ENCODE measurements at regions not wholly inside any gene's neighbourhood (a gene's known extent, or its start where the extent isn't known, plus 50 kb on each side); places are given as distances from the start of the nearest gene placed in this dataset.

GRCh38 chr14:51479584-51480325 lies 172.0 kb upstream of the FRMD6 start:
- intact Hi-C loops (cut with DNase I), result no loop called here
- Histone ChIP-seq H3K4me3 (no peak overlapping the region), H3K9me3 (no peaks in the 10 kb centered on the region), H3K4me1 (peaks cover 4 to 14% (median 12%) of the 10 kb centered on the region in 4 donors), H3K36me3 (no peaks in the 10 kb centered on the region), H3K27ac (replicated peaks in 1 of 4) (no peak overlapping the region), H3K27me3 (no peaks in the 10 kb centered on the region)
- DNase-seq (ENCODE audit: extremely low spot score), result no peak
- WGBS, result 65% methylated on average over 2 of the region's 2 CpGs
- TF ChIP-seq CTCF (IDR thresholded peaks at IDR 0.05) (no peak), POLR2A (IDR thresholded peaks at IDR 0.05; ENCODE audit: low read depth) (no peak), POLR2AphosphoS5 (IDR thresholded peaks at IDR 0.05) (no peak), EP300 (IDR thresholded peaks at IDR 0.05) (no peak)

- intact Hi-C loops (cut with DNase I), result no loop called here
- WGBS, result 91% methylated on average over 4 of the region's 4 CpGs
- no peak for DNase-seq (ENCODE audit: extremely low spot score)
Measured at GRCh38 chr14:51481643-51482042, 170.1 kb upstream of the FRMD6 start.

DNA sequence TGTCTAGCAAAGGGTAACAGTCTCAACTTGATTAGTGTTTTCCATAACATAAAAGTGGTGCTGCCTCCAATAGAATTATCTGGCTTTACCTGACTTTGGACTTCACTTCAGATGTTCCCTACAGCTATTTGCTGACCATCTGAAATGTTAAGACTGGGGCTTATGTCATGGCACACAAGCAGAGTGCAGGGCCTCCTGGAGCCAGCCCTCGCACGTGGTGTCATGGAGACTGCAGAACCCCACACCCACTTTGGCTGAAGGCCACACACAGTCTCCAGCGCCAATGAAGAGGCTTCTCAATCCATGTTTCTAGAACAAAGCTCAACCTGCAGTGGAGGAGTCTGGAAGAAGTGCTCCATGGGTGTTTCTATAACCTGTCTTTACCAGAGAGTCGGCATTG lies 169.6 kb upstream of the FRMD6 start:
- 92% methylated on average over 4 of the region's 4 CpGs for WGBS
- Histone ChIP-seq H3K4me1 (peaks cover 4 to 14% (median 12%) of the 10 kb centered on the region in 4 donors), H3K36me3 (no peaks in the 10 kb centered on the region), H3K27me3 (no peaks in the 10 kb centered on the region), H3K4me3 (no peak overlapping the region), H3K9me3 (no peaks in the 10 kb centered on the region), H3K27ac (replicated peaks in 1 of 4) (no peak overlapping the region)
- no peak for DNase-seq (ENCODE audit: extremely low spot score)
- intact Hi-C loops (cut with DNase I), result no loop called here
- TF ChIP-seq POLR2AphosphoS5 (IDR thresholded peaks at IDR 0.05) (no peak), EP300 (IDR thresholded peaks at IDR 0.05) (no peak), POLR2A (IDR thresholded peaks at IDR 0.05; ENCODE audit: low read depth) (no peak), CTCF (IDR thresholded peaks at IDR 0.05) (no peak)

More at GRCh38 chr14:51481643-51482042, 170.1 kb upstream of the FRMD6 start:
- no peak overlapping the region for H3K4me3 ChIP-seq
- no peaks in the 10 kb centered on the region for H3K36me3 ChIP-seq
- peaks cover 4 to 14% (median 12%) of the 10 kb centered on the region in 4 donors for H3K4me1 ChIP-seq
- H3K9me3 ChIP-seq, result no peaks in the 10 kb centered on the region
- H3K27me3 ChIP-seq, result no peaks in the 10 kb centered on the region
- TF ChIP-seq EP300 (IDR thresholded peaks at IDR 0.05), result no peak
- no peak for TF ChIP-seq POLR2AphosphoS5 (IDR thresholded peaks at IDR 0.05)
- TF ChIP-seq CTCF (IDR thresholded peaks at IDR 0.05), result no peak
- no peak for TF ChIP-seq POLR2A (IDR thresholded peaks at IDR 0.05; ENCODE audit: low read depth)
- H3K27ac ChIP-seq (replicated peaks in 1 of 4), result no peak overlapping the region

DNA sequence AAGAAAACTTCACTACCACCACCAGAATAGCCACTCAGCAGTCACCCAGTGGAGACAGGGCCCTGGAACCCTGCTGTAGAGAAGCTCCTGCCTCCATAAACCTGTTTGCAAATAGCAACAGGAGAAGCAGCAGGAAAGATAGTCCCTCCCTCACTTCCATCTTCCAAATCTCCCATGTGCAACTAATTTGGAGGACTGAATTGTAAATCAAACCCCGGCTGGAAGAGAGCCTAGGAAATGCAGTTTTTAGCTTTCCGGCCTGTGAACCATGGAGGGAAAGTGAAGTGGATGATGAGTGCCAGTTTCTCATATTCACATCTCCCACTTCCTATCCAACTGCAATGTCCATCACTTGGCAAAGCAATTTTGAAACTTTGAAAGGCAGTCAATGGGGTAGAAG lies 167.2 kb upstream of the FRMD6 start:
- Histone ChIP-seq H3K36me3 (no peaks in the 10 kb centered on the region), H3K4me1 (peaks cover 2 to 10% (median 8%) of the 10 kb centered on the region in 4 donors), H3K27me3 (no peaks in the 10 kb centered on the region), H3K4me3 (no peak overlapping the region), H3K9me3 (no peaks in the 10 kb centered on the region), H3K27ac (replicated peaks in 1 of 4) (no peak overlapping the region)
- 79% methylated on average over 2 of the region's 2 CpGs for WGBS
- DNase-seq (ENCODE audit: extremely low spot score), result no peak
- intact Hi-C loops (cut with DNase I), result no loop called here
- TF ChIP-seq POLR2AphosphoS5 (IDR thresholded peaks at IDR 0.05) (no peak), EP300 (IDR thresholded peaks at IDR 0.05) (no peak), CTCF (IDR thresholded peaks at IDR 0.05) (no peak), POLR2A (IDR thresholded peaks at IDR 0.05; ENCODE audit: low read depth) (no peak)

GRCh38 chr14:51485733-51486132 lies 166.0 kb upstream of the FRMD6 start:
- H3K9me3 ChIP-seq, result no peaks in the 10 kb centered on the region
- H3K36me3 ChIP-seq, result no peaks in the 10 kb centered on the region
- H3K27me3 ChIP-seq, result no peaks in the 10 kb centered on the region
- intact Hi-C loops (cut with DNase I), result no loop called here
- no peak for DNase-seq (ENCODE audit: extremely low spot score)
- H3K4me1 ChIP-seq, result peaks cover 0 to 5% (median 3%) of the 10 kb centered on the region in 4 donors
- no peak for TF ChIP-seq CTCF (IDR thresholded peaks at IDR 0.05)
- TF ChIP-seq EP300 (IDR thresholded peaks at IDR 0.05), result no peak
- TF ChIP-seq POLR2AphosphoS5 (IDR thresholded peaks at IDR 0.05), result no peak
- TF ChIP-seq POLR2A (IDR thresholded peaks at IDR 0.05; ENCODE audit: low read depth), result no peak
- no peak overlapping the region for H3K4me3 ChIP-seq
- no peak overlapping the region for H3K27ac ChIP-seq (replicated peaks in 1 of 4)
- 95% methylated on average over 9 of the region's 9 CpGs for WGBS

All from esophagus muscularis mucosa (tissue), 4 donors.